ENCODE measurements at regions not wholly inside any gene's neighbourhood (a gene's known extent, or its start where the extent isn't known, plus 50 kb on each side); places are given as distances from the start of the nearest gene placed in this dataset.

DNA sequence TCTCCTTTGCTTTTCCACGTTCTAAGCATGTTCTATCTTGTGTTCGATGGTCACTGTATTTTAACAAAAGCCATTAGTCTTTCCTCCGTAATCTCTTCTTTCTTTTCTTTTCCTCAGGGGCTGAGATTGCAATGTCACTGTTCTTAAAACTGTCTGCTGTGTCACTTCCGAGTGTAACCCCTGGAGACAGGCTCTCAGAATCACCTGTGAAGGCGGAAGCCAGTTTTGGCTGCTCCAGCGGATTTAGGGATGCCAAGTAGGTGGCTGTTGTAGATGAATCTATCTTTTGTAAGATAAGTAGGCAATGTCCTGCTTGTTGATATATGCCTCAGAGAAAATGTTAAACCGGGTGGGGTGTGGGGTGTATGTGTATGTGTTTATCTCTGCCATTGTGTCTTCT lies 94.7 kb upstream of the L3MBTL4 start:
- TF ChIP-seq, protein P1, sequence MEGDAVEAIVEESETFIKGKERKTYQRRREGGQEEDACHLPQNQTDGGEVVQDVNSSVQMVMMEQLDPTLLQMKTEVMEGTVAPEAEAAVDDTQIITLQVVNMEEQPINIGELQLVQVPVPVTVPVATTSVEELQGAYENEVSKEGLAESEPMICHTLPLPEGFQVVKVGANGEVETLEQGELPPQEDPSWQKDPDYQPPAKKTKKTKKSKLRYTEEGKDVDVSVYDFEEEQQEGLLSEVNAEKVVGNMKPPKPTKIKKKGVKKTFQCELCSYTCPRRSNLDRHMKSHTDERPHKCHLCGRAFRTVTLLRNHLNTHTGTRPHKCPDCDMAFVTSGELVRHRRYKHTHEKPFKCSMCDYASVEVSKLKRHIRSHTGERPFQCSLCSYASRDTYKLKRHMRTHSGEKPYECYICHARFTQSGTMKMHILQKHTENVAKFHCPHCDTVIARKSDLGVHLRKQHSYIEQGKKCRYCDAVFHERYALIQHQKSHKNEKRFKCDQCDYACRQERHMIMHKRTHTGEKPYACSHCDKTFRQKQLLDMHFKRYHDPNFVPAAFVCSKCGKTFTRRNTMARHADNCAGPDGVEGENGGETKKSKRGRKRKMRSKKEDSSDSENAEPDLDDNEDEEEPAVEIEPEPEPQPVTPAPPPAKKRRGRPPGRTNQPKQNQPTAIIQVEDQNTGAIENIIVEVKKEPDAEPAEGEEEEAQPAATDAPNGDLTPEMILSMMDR (IDR thresholded peaks at IDR 0.05; ENCODE audit: low read depth, low read length, poor library complexity, severe bottlenecking), result no peak
- no peak for TF ChIP-seq EZH2phosphoT487 (IDR thresholded peaks at IDR 0.05; ENCODE audit: borderline replicate concordance, low read length)

Data from DOHH2 (cell line).